Epithelial cell of proximal tubule (primary cell): ENCODE measurements at regions not wholly inside any gene's neighbourhood (a gene's known extent, or its start where the extent isn't known, plus 50 kb on each side); places are given as distances from the start of the nearest gene placed in this dataset.

Experiments used
- DNase-seq: peaks from one replicate; pipeline ENCODE4 v3.0.0-alpha.2; 2011; ENCODE audit warnings: low read depth
- H3K4me3 ChIP-seq: 2 replicates; pipeline ENCODE4 v1.5.1; 2011; ENCODE audit warnings: low read depth, mild to moderate bottlenecking, low read length
- TF ChIP-seq, protein P1 (sequence below): conservative IDR thresholded peaks from 2 replicates; pipeline ENCODE4 v1.5.1; 2012; ENCODE audit warnings: low read depth, mild to moderate bottlenecking, low read length

DNA sequence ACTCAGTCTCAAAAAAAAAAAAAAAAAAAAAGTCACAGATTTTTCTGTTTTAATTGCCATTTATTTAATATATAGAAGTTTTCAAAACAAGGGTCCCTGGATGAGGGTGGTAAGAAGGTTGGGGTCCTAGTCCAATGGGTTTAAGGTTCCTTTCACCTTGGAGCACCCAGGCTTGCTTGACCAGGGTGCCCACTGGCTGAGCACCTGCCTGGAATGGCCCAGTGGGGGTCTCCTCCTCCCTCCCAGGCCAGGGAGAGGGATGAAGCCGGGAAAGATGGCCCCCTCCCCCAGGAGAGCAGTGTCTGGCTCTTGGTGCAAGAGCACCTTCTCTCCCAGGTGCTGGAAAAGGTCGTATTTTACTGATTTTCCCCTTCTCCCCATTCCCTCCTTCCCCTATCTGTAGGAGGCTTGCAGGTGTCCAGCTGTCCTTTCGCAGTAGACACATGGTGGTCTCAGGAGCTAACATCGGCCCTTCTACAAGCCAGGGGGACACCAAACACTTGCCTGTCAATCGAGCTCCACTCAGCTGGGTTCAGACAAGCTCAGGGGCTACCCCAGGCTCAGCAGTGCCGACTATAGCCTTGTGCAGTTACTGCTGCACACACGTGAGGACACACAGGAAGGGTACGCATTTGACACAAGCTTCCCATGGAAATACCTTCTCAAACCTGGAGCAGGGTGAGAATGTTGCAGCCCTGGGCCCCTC, 112.3 kb upstream of the KLF13 start:
- no peak for DNase-seq

DNA sequence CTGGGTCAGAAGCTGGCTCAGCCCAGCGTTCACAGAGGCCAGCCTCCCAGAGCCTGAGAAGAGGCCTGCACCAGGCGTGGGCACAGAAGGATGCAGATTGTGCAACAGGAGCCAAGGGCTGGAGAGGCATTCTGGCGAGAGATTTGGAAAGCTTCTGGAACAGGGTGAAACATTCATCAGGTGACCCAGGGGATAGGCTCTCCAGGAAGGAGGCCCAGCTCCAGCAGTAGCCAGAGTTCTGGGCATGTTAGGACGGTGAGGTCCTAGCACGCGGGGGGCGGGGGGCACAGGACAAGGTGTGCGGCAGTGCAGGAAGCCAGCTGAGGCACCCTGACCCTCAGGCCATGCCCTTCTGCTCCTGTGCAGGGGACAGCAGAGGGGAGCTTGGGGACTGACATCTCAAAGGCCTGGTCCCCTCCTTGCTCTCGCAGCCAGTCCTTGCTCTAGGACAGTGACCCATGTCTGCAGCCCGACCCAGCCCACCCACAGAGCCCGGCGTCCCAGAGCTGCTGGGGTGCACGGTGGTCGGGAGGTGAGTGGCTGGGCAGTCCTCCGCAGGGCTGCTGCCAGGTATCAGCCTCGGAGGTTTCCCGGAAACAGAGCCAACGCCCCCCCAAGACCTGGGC, 111.7 kb upstream of the KLF13 start:
- TF ChIP-seq, protein P1, sequence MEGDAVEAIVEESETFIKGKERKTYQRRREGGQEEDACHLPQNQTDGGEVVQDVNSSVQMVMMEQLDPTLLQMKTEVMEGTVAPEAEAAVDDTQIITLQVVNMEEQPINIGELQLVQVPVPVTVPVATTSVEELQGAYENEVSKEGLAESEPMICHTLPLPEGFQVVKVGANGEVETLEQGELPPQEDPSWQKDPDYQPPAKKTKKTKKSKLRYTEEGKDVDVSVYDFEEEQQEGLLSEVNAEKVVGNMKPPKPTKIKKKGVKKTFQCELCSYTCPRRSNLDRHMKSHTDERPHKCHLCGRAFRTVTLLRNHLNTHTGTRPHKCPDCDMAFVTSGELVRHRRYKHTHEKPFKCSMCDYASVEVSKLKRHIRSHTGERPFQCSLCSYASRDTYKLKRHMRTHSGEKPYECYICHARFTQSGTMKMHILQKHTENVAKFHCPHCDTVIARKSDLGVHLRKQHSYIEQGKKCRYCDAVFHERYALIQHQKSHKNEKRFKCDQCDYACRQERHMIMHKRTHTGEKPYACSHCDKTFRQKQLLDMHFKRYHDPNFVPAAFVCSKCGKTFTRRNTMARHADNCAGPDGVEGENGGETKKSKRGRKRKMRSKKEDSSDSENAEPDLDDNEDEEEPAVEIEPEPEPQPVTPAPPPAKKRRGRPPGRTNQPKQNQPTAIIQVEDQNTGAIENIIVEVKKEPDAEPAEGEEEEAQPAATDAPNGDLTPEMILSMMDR: no peak
- DNase-seq: peak; percentile 73
- peak overlapping the region; percentile 61 for H3K4me3 ChIP-seq

More for the DNA sequence above, 112.3 kb upstream of the KLF13 start:
- TF ChIP-seq, protein P1: peak; percentile 25
- H3K4me3 ChIP-seq: no peak overlapping the region

DNA sequence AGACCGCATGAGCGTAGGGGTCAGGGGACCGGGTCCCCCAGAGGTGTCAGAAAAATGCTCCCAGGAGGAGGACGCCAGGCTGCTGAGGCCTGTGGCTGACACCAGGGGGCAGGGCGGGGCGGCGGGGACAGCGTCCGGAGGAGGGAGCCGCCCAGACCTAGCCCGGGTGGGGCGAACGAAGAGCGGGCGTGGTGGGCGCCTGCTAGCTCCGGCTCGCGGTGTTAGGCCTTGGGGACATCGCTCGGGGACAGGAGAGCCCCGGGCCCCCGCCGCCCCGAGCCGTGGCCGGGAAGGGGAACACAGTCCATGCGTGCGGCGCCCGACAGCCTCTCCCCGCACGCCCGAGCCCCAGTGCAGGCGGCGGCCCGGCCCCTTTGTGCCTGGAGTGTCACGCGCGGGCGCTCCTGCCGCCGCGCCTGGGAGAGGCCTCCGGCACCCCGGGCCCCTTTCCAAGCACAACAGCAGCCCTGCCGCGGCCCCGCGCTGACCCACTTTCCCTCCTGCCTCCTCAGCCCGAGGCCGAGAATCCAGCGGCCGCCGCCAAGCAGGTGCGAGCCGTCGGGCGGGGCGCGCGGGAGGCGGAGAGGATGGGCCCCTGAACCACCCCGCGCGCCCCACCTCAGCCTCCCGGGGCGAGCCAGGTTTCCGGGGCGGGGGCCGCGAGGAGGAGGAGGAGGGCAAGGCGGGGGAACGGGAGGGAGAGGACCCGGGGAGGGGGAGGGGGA, 111.0 kb upstream of the KLF13 start:
- DNase-seq: no peak
- TF ChIP-seq, protein P1: peak; percentile 68
- peak overlapping the region; percentile 61 for H3K4me3 ChIP-seq

DNA sequence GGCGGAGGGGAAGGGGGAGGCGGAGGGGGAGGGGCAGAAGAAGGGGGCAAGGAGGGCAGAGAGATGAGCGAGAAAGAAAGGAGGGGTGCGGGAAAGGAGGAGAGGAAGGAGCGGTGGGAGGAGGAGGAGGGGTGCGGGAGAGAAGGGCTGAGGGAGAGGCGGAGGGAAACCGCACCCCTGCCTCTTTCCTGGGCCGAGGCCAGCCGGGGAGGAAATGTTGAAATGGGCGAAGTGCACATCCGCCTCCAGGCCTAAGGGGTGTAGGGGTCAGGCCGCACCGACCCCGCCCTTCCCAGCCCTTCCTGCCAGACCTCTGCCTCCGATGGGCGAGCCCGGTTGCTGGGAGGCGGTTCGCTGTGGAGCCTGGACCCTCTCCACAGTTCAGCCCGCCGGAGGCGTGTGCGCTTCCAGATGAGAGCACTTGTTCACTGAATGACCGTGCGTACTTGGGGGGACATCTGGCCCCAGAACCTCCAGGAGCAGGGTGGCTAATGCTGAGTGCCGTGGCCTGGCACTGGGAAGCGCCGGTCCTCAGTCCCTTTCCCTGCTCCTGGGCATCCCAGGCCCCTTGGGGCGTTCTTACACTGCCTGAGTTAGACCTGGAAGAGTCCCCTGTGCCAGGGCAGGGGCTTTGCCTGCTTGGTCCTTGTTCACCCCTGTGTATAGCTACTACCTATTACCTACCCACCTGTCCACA, 110.3 kb upstream of the KLF13 start:
- peak; percentile 4 for DNase-seq
- peak overlapping the region; percentile 61 for H3K4me3 ChIP-seq

DNA sequence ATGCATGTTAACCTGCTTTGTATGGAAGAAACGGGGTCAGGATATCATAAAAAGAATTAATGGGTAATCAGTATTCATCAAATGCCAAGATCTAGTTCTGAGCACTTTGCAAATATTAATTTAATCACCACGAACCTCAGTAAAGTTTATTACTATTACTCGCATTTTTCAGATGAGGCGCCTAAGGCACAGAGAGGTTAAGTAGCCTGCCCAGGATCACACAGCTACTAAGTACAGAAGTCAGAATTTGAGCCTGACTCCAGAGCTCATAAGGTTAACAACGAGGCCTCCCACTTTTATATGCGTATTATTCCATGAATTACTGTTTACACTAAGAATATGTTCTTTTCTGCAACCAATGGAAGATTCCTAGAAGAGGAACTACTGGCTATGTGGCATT, 109.6 kb upstream of the KLF13 start:
- peak overlapping the region; percentile 61 for H3K4me3 ChIP-seq
- TF ChIP-seq, protein P1: no peak
- no peak for DNase-seq

More for the DNA sequence above, 110.3 kb upstream of the KLF13 start:
- TF ChIP-seq, protein P1: no peak

DNA sequence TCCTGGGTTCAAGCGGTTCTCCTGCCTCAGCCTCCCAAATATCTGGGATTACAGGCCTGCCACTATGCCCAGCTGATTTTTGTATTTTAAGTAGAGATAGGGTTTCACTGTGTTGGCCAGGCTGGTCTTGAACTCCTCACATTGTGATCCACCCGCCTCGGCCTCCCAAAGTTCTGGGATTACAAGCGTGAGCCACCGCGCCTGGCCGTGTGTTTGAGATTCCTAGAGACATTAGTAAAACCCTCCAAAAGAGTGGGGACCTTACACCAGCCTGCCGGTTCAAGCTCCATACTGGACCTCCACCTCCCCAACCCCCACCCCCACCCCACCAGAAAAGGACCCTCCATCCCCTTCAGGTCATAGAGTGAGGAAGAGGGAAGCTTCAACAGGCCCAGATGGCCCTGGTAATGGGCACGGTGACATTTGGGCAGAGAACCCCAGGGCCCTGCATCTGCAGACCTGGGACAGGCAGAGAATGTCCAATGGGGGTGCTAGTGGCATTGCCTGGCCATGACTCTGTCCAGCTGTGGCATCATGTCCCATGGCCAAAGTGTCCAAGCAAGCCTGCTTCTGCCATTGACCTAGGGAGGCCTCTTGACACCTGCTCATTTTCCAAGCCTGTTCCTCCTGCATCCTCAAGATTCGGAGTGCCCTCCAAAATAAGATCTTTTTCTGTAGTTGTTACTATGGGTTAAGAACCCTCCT, 108.9 kb upstream of the KLF13 start:
- TF ChIP-seq, protein P1: no peak

More for the DNA sequence above, 108.9 kb upstream of the KLF13 start:
- DNase-seq: no peak
- no peak overlapping the region for H3K4me3 ChIP-seq
